Astrocyte (in vitro differentiated cells and primary cell): ENCODE measurements at regions not wholly inside any gene's neighbourhood (a gene's known extent, or its start where the extent isn't known, plus 50 kb on each side); places are given as distances from the start of the nearest gene placed in this dataset.

Source experiments
- DNase-seq: peaks from one replicate; pipeline ENCODE4 v3.0.0-alpha.2; 2010; ENCODE audit warnings: low read depth
- FAIRE-seq: peaks from 2 replicates; lab custom pipeline; 2011; peaks lifted over from hg19 to GRCh38; lab: Jason Lieb, UNC
- H2AFZ ChIP-seq: 2 replicates; pipeline ENCODE4 v1.6.0; 2012; ENCODE audit warnings: low read depth, low read length, inconsistent platforms
- H3K27ac ChIP-seq: 2 replicates; pipeline ENCODE4 v1.5.1; 2011; ENCODE audit warnings: low read depth, low read length, inconsistent platforms
- H3K27me3 ChIP-seq: 2 replicates; pipeline ENCODE4 v1.6.0; 2011; ENCODE audit warnings: low read length, inconsistent platforms; ENCODE audit not compliant: insufficient read depth
- H3K36me3 ChIP-seq: 2 replicates; pipeline ENCODE4 v1.5.1; 2011; ENCODE audit warnings: low read length, inconsistent platforms; ENCODE audit not compliant: insufficient read depth
- H3K4me1 ChIP-seq: 2 replicates; pipeline ENCODE4 v1.5.1; 2011; ENCODE audit warnings: low read length, inconsistent platforms; ENCODE audit not compliant: insufficient read depth
- H3K4me2 ChIP-seq: 2 replicates; pipeline ENCODE4 v1.6.0; 2012; ENCODE audit warnings: low read length, inconsistent platforms
- H3K4me3 ChIP-seq: 2 replicates; pipeline ENCODE4 v1.5.1; 2011; ENCODE audit warnings: low read depth, mild to moderate bottlenecking, low read length, inconsistent platforms; ENCODE audit not compliant: insufficient read depth
- H3K79me2 ChIP-seq: 2 replicates; pipeline ENCODE4 v1.6.0; 2012; ENCODE audit warnings: mild to moderate bottlenecking, low read length, inconsistent platforms; ENCODE audit not compliant: insufficient read depth
- H3K9ac ChIP-seq: 2 replicates; pipeline ENCODE4 v1.6.0; 2012; ENCODE audit warnings: mild to moderate bottlenecking, low read length, inconsistent platforms
- H3K9me3 ChIP-seq: 2 replicates; pipeline ENCODE4 v1.5.1; 2012; ENCODE audit warnings: low read depth, mild to moderate bottlenecking, low read length, inconsistent platforms; ENCODE audit not compliant: insufficient read depth
- H4K20me1 ChIP-seq: 2 replicates; pipeline ENCODE4 v1.6.0; 2012; ENCODE audit warnings: low read length, inconsistent platforms; ENCODE audit not compliant: insufficient read depth
- H3K27ac Mint-ChIP-seq: one replicate; pipeline ENCODE4 v1.8.0; 2021; ENCODE audit warnings: mild to moderate bottlenecking, mixed read lengths; ENCODE audit not compliant: unreplicated experiment
- H3K27me3 Mint-ChIP-seq: one replicate; pipeline ENCODE4 v1.8.0; 2021; ENCODE audit warnings: low read depth, mixed read lengths; ENCODE audit not compliant: unreplicated experiment
- H3K36me3 Mint-ChIP-seq: one replicate; pipeline ENCODE4 v1.8.0; 2021; ENCODE audit warnings: low read depth, mixed read lengths; ENCODE audit not compliant: unreplicated experiment
- H3K4me1 Mint-ChIP-seq: one replicate; pipeline ENCODE4 v1.8.0; 2021; ENCODE audit warnings: low read depth, mixed read lengths; ENCODE audit not compliant: unreplicated experiment
- H3K4me3 Mint-ChIP-seq: one replicate; pipeline ENCODE4 v1.8.0; 2021; ENCODE audit warnings: mild to moderate bottlenecking, moderate library complexity, mixed read lengths; ENCODE audit not compliant: unreplicated experiment
- H3K9me3 Mint-ChIP-seq: one replicate; pipeline ENCODE4 v1.8.0; 2021; ENCODE audit warnings: mild to moderate bottlenecking, mixed read lengths; ENCODE audit not compliant: unreplicated experiment
- CTCF ChIP-seq: IDR thresholded peaks from 2 replicates; pipeline ENCODE4 v1.5.1; 2011; ENCODE audit warnings: low read depth, mild to moderate bottlenecking, inconsistent platforms, low read length, moderate library complexity; ENCODE audit not compliant: insufficient read depth
- EZH2 ChIP-seq: IDR thresholded peaks from 2 replicates; pipeline ENCODE4 v1.6.1; 2012; ENCODE audit warnings: mild to moderate bottlenecking, low read length, inconsistent platforms; ENCODE audit not compliant: insufficient read depth

- no peaks in the 10 kb centered on the region for H4K20me1 ChIP-seq
- no peaks in the 10 kb centered on the region for H3K27me3 ChIP-seq
- no peaks in the 10 kb centered on the region for H3K9me3 ChIP-seq
- no peak overlapping the region for H3K4me3 ChIP-seq
- no peaks in the 10 kb centered on the region for H3K9me3 Mint-ChIP-seq
- peak; percentile 99 for DNase-seq
- peaks cover 2% of the 10 kb centered on the region for H3K36me3 Mint-ChIP-seq
- no peaks in the 10 kb centered on the region for H3K36me3 ChIP-seq
- peaks cover 2% of the 10 kb centered on the region for H3K27me3 Mint-ChIP-seq
- H3K4me1 Mint-ChIP-seq = peaks cover 4% of the 10 kb centered on the region
- peak overlapping the region; percentile 40 for H3K9ac ChIP-seq
- H3K4me2 ChIP-seq = peak overlapping the region; percentile 46
- H3K27ac Mint-ChIP-seq = peak overlapping the region; percentile 94
- FAIRE-seq = peak; percentile 98
- no peak overlapping the region for H2AFZ ChIP-seq
- peak overlapping the region; percentile 80 for H3K27ac ChIP-seq
- no peak overlapping the region for H3K4me3 Mint-ChIP-seq
- TF ChIP-seq EZH2 (no peak), CTCF (no peak)
- no peaks in the 10 kb centered on the region for H3K4me1 ChIP-seq
- no peaks in the 10 kb centered on the region for H3K79me2 ChIP-seq
Measured at GRCh38 chr16:24645739-24646645, 83.5 kb upstream of the TNRC6A start.

GRCh38 chr16:24646646-24646995 lies 82.8 kb upstream of the TNRC6A start:
- no peaks in the 10 kb centered on the region for H3K9me3 Mint-ChIP-seq
- Histone ChIP-seq H3K9ac (peak overlapping the region; percentile 40), H3K4me2 (peak overlapping the region; percentile 46), H3K27ac (peak overlapping the region; percentile 76), H3K9me3 (no peaks in the 10 kb centered on the region), H3K79me2 (no peaks in the 10 kb centered on the region), H3K27me3 (no peaks in the 10 kb centered on the region), H3K4me1 (no peaks in the 10 kb centered on the region), H2AFZ (no peak overlapping the region), H4K20me1 (no peaks in the 10 kb centered on the region), H3K36me3 (no peaks in the 10 kb centered on the region), H3K4me3 (no peak overlapping the region)
- no peaks in the 10 kb centered on the region for H3K27me3 Mint-ChIP-seq
- peaks cover 2% of the 10 kb centered on the region for H3K36me3 Mint-ChIP-seq
- H3K4me1 Mint-ChIP-seq = peaks cover 4% of the 10 kb centered on the region
- FAIRE-seq (no peak), DNase-seq (no peak)
- no peak for TF ChIP-seq EZH2
- no peak for TF ChIP-seq CTCF
- peak overlapping the region; percentile 94 for H3K27ac Mint-ChIP-seq
- H3K4me3 Mint-ChIP-seq = no peak overlapping the region

GRCh38 chr16:24652209-24652712 lies 77.2 kb upstream of the TNRC6A start:
- H3K27ac Mint-ChIP-seq = no peak overlapping the region
- H3K4me1 Mint-ChIP-seq = peaks cover 4% of the 10 kb centered on the region
- no peak overlapping the region for H3K4me3 ChIP-seq
- H3K4me1 ChIP-seq = peaks cover 4% of the 10 kb centered on the region
- FAIRE-seq (no peak), DNase-seq (no peak)
- H3K4me2 ChIP-seq = no peak overlapping the region
- H3K27me3 Mint-ChIP-seq = no peaks in the 10 kb centered on the region
- no peaks in the 10 kb centered on the region for H3K79me2 ChIP-seq
- no peaks in the 10 kb centered on the region for H4K20me1 ChIP-seq
- TF ChIP-seq EZH2 = no peak
- no peak for TF ChIP-seq CTCF
- H3K9ac ChIP-seq = no peak overlapping the region
- H3K27me3 ChIP-seq = no peaks in the 10 kb centered on the region
- H3K36me3 Mint-ChIP-seq = no peaks in the 10 kb centered on the region
- H3K36me3 ChIP-seq = no peaks in the 10 kb centered on the region
- no peak overlapping the region for H2AFZ ChIP-seq
- H3K27ac ChIP-seq = no peak overlapping the region
- no peak overlapping the region for H3K4me3 Mint-ChIP-seq
- no peaks in the 10 kb centered on the region for H3K9me3 Mint-ChIP-seq
- H3K9me3 ChIP-seq = no peaks in the 10 kb centered on the region
